Fibroblast of pulmonary artery (primary cell): ENCODE measurements at regions not wholly inside any gene's neighbourhood (a gene's known extent, or its start where the extent isn't known, plus 50 kb on each side); places are given as distances from the start of the nearest gene placed in this dataset.

ENCODE experiments used
- DNase-seq: peaks from one replicate; pipeline ENCODE4 v3.0.0-alpha.2; 2010; ENCODE audit warnings: low read depth
- H3K4me3 ChIP-seq: replicated peaks from 2 replicates; pipeline ENCODE4 v1.5.1; 2011; ENCODE audit warnings: low read depth, mild to moderate bottlenecking, control low read depth, low read length, moderate library complexity
- CTCF ChIP-seq: IDR thresholded peaks from 2 replicates; pipeline ENCODE4 v1.5.1; 2011; ENCODE audit warnings: mild to moderate bottlenecking, control low read depth, low read length, inconsistent platforms; ENCODE audit errors: missing control alignments

- TF ChIP-seq CTCF = no peak
- no peak overlapping the region for H3K4me3 ChIP-seq
- DNase-seq = no peak
These were observed 217.6 kb downstream of the SNCA start for GRCh38 chr4:89619206-89619962.

GRCh38 chr4:89618151-89618550, 218.8 kb downstream of the SNCA start:
- DNase-seq = no peak
- TF ChIP-seq CTCF = no peak
- no peak overlapping the region for H3K4me3 ChIP-seq

GRCh38 chr4:89617317-89617716, 219.6 kb downstream of the SNCA start:
- DNase-seq = no peak
- no peak overlapping the region for H3K4me3 ChIP-seq
- TF ChIP-seq CTCF = no peak

GRCh38 chr4:89616382-89616781, 220.6 kb downstream of the SNCA start:
- no peak for TF ChIP-seq CTCF
- no peak for DNase-seq
- H3K4me3 ChIP-seq = no peak overlapping the region

GRCh38 chr4:89615051-89615450, 221.9 kb downstream of the SNCA start:
- no peak for TF ChIP-seq CTCF
- no peak for DNase-seq
- H3K4me3 ChIP-seq = no peak overlapping the region

- H3K4me3 ChIP-seq = no peak overlapping the region
- DNase-seq = no peak
- TF ChIP-seq CTCF = no peak
These were observed 222.8 kb downstream of the SNCA start for GRCh38 chr4:89614155-89614554.

- TF ChIP-seq CTCF = no peak
- no peak for DNase-seq
- H3K4me3 ChIP-seq = no peak overlapping the region
These were observed 226.7 kb downstream of the SNCA start for GRCh38 chr4:89610236-89610635.
